ENCODE measurements at regions not wholly inside any gene's neighbourhood (a gene's known extent, or its start where the extent isn't known, plus 50 kb on each side); places are given as distances from the start of the nearest gene placed in this dataset.
A peak's percentile ranks its signal among the peaks of the same experiment; 100 is the strongest.

DNA sequence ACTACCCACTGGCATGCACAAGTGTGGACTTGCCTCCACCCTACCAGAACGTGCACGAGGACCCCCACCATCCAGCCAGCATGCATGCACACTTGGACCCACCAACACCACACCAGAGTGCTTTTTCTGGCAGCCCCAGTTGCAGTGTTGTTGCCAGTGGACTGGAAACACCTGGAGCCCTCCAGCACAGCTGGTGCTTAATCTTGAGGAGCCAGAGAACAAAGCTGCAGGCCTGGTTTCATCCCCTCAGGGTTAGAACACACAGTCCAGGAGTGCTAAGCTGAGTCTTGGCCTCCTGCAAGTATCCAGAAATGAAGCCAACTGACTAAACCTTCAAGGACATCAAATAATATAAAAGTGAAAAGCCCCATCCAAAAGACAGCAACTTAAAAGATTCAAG lies 888.0 kb downstream of the NTRK3 start:
- Histone ChIP-seq H4K20me1 (ENCODE audit: insufficient read depth, low read length) (no peaks in the 10 kb centered on the region), H2AFZ (ENCODE audit: low read length) (peak overlapping the region; percentile 22), H3K79me2 (ENCODE audit: insufficient read depth, low read length) (no peaks in the 10 kb centered on the region), H3K27ac (ENCODE audit: low read depth, low read length) (peak overlapping the region; percentile 78), H3K4me3 (ENCODE audit: insufficient read depth, low read length) (no peak overlapping the region), H3K4me1 (ENCODE audit: insufficient read depth, low read length) (peaks cover 38% of the 10 kb centered on the region), H3K9me3 (ENCODE audit: low read depth, low read length) (no peaks in the 10 kb centered on the region), H3K36me3 (ENCODE audit: insufficient read depth, low read length) (no peaks in the 10 kb centered on the region), H3K27me3 (ENCODE audit: insufficient read depth, low read length) (no peaks in the 10 kb centered on the region), H3K4me2 (ENCODE audit: insufficient read depth, low read length) (no peak overlapping the region)
- TF ChIP-seq, protein P1, sequence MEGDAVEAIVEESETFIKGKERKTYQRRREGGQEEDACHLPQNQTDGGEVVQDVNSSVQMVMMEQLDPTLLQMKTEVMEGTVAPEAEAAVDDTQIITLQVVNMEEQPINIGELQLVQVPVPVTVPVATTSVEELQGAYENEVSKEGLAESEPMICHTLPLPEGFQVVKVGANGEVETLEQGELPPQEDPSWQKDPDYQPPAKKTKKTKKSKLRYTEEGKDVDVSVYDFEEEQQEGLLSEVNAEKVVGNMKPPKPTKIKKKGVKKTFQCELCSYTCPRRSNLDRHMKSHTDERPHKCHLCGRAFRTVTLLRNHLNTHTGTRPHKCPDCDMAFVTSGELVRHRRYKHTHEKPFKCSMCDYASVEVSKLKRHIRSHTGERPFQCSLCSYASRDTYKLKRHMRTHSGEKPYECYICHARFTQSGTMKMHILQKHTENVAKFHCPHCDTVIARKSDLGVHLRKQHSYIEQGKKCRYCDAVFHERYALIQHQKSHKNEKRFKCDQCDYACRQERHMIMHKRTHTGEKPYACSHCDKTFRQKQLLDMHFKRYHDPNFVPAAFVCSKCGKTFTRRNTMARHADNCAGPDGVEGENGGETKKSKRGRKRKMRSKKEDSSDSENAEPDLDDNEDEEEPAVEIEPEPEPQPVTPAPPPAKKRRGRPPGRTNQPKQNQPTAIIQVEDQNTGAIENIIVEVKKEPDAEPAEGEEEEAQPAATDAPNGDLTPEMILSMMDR (IDR thresholded peaks at IDR 0.05; ENCODE audit: extremely low read depth, low read depth, low read length), result no peak
- DNase-seq (ENCODE audit: insufficient read length, low spot score, missing footprints), result no peak

DNA sequence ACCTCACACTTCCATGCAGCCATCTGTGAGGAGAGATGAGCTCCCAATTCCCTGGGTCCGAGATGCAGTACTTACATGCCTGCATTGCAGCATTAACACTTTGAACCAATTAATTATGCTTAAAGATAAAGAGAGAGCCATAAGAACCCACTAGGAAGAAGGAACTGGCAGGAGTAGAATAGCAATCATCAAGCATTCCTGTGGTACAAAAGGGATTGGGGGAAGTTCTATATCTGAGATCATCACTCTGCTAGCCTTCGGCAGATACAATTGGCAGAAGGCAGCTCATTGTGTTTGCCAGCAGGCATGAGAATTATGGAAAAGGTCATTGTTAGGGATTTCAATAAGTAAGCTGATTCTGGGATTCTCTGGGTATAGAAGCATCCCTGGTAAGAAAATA lies 891.4 kb downstream of the NTRK3 start:
- DNase-seq (ENCODE audit: insufficient read length, low spot score, missing footprints), result peak; percentile 84
- no peaks in the 10 kb centered on the region for H4K20me1 ChIP-seq (ENCODE audit: insufficient read depth, low read length)
- H3K27me3 ChIP-seq (ENCODE audit: insufficient read depth, low read length), result no peaks in the 10 kb centered on the region
- H3K4me3 ChIP-seq (ENCODE audit: insufficient read depth, low read length), result no peak overlapping the region
- H2AFZ ChIP-seq (ENCODE audit: low read length), result peak overlapping the region; percentile 14
- peaks cover 47% of the 10 kb centered on the region for H3K4me1 ChIP-seq (ENCODE audit: insufficient read depth, low read length)
- H3K27ac ChIP-seq (ENCODE audit: low read depth, low read length), result peak overlapping the region; percentile 44
- TF ChIP-seq, protein P1 (IDR thresholded peaks at IDR 0.05; ENCODE audit: extremely low read depth, low read depth, low read length), result no peak
- no peaks in the 10 kb centered on the region for H3K9me3 ChIP-seq (ENCODE audit: low read depth, low read length)
- no peaks in the 10 kb centered on the region for H3K79me2 ChIP-seq (ENCODE audit: insufficient read depth, low read length)
- H3K4me2 ChIP-seq (ENCODE audit: insufficient read depth, low read length), result peak overlapping the region; percentile 65
- H3K36me3 ChIP-seq (ENCODE audit: insufficient read depth, low read length), result no peaks in the 10 kb centered on the region

DNA sequence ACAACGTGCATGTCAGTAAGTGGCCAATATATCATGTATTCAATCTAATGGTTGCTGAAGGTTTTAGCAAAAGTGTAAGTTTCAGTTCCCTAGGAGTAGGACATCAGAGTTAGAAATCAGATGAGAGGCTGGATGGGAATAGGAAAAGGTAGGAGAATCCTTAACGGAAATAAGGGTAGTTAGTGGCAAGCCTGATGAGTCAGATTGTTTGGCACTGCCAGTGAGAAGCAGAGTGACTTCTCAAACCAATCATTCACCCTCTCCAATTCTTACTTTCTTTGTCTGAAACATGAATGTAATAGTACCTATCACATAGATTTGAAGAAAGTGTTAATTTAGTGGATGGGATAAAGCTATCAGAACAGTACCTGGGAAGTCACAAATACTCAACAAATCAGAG lies 894.0 kb downstream of the NTRK3 start:
- no peaks in the 10 kb centered on the region for H3K79me2 ChIP-seq (ENCODE audit: insufficient read depth, low read length)
- H3K4me2 ChIP-seq (ENCODE audit: insufficient read depth, low read length), result peak overlapping the region; percentile 15
- no peak for DNase-seq (ENCODE audit: insufficient read length, low spot score, missing footprints)
- H3K4me3 ChIP-seq (ENCODE audit: insufficient read depth, low read length), result no peak overlapping the region
- no peak overlapping the region for H2AFZ ChIP-seq (ENCODE audit: low read length)
- TF ChIP-seq, protein P1 (IDR thresholded peaks at IDR 0.05; ENCODE audit: extremely low read depth, low read depth, low read length), result no peak
- peaks cover 22% of the 10 kb centered on the region for H3K4me1 ChIP-seq (ENCODE audit: insufficient read depth, low read length)
- H3K36me3 ChIP-seq (ENCODE audit: insufficient read depth, low read length), result no peaks in the 10 kb centered on the region
- H3K27me3 ChIP-seq (ENCODE audit: insufficient read depth, low read length), result no peaks in the 10 kb centered on the region
- peak overlapping the region; percentile 59 for H3K27ac ChIP-seq (ENCODE audit: low read depth, low read length)
- no peaks in the 10 kb centered on the region for H4K20me1 ChIP-seq (ENCODE audit: insufficient read depth, low read length)
- H3K9me3 ChIP-seq (ENCODE audit: low read depth, low read length), result no peaks in the 10 kb centered on the region

DNA sequence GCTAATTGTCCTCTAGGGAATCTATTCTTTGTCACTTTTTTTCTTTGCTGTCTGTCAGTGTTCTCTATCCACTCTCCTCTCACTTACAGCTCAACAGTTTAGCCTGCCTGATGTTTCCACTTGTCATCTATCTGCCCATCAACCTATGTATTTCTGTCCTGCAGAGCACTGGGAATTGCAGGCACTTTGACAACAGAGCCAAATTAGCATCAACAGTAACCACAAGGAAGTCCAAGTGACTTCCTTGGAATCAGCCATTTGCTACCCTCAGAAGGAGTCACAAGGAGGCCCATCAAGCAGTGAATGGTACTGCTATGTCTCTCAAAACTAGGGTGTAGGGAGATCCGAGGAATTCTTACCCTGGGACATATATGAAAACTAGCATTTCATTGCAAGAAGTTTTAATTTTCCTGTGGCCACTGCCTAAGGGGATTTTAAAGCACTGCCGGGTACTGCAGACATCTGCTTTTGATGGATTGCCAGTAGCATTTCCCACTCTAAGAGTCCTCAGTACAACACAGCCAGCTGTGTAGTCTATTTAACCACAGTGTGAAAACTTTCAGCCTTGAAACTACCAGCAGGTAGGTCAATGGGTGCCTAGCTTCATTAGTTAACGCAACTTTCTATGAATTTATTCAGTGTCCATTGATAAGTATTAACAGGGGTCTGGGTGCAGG lies 898.8 kb downstream of the NTRK3 start:
- no peaks in the 10 kb centered on the region for H4K20me1 ChIP-seq (ENCODE audit: insufficient read depth, low read length)
- H3K27ac ChIP-seq (ENCODE audit: low read depth, low read length), result no peak overlapping the region
- TF ChIP-seq, protein P1 (IDR thresholded peaks at IDR 0.05; ENCODE audit: extremely low read depth, low read depth, low read length), result no peak
- no peaks in the 10 kb centered on the region for H3K79me2 ChIP-seq (ENCODE audit: insufficient read depth, low read length)
- H3K4me1 ChIP-seq (ENCODE audit: insufficient read depth, low read length), result peaks cover 23% of the 10 kb centered on the region
- no peaks in the 10 kb centered on the region for H3K36me3 ChIP-seq (ENCODE audit: insufficient read depth, low read length)
- no peak overlapping the region for H3K4me3 ChIP-seq (ENCODE audit: insufficient read depth, low read length)
- DNase-seq (ENCODE audit: insufficient read length, low spot score, missing footprints), result no peak
- no peaks in the 10 kb centered on the region for H3K9me3 ChIP-seq (ENCODE audit: low read depth, low read length)
- H3K27me3 ChIP-seq (ENCODE audit: insufficient read depth, low read length), result no peaks in the 10 kb centered on the region
- no peak overlapping the region for H3K4me2 ChIP-seq (ENCODE audit: insufficient read depth, low read length)
- H2AFZ ChIP-seq (ENCODE audit: low read length), result no peak overlapping the region

All from osteoblast (primary cell).